SH-SY5Y (cell line): ENCODE measurements at regions not wholly inside any gene's neighbourhood (a gene's known extent, or its start where the extent isn't known, plus 50 kb on each side); places are given as distances from the start of the nearest gene placed in this dataset.

Experiments used
- GATA2 ChIP-seq: IDR thresholded peaks from 2 replicates; pipeline ENCODE4 v1.6.1; 2011; ENCODE audit warnings: mild to moderate bottlenecking, low read depth, low read length
- GATA3 ChIP-seq: IDR thresholded peaks from 2 replicates; pipeline ENCODE4 v1.6.1; 2011; ENCODE audit warnings: low read depth, mild to moderate bottlenecking, low read length, moderate library complexity

GRCh38 chr13:106772006-106772601, 204.2 kb upstream of the ARGLU1 start:
- TF ChIP-seq GATA3 (no peak), GATA2 (no peak)
